Caco-2 (cell line): ENCODE measurements at regions not wholly inside any gene's neighbourhood (a gene's known extent, or its start where the extent isn't known, plus 50 kb on each side); places are given as distances from the start of the nearest gene placed in this dataset.
"Not testable (repeated sequence)": the region's sequence is repeated elsewhere in the genome, so short reads cannot be mapped to it uniquely, and the experiment has no call there.

Experiments used
- BruUV-seq: library from RNA; stranded (reverse); fragments of 400-500 nt; replicated peaks from 2 replicates; lab custom pipeline; 2021; lab: Mats Ljungman, UMichigan
- CTCF ChIA-PET: fragments of 300-600 bp; sonication (Branson Sonifier 250); formaldehyde crosslinking; loops from one replicate; lab custom pipeline; 2022; ENCODE audit warnings: antibody characterized with exemption; lab: Charles Lee
- POLR2A ChIA-PET: fragments of 300-600 bp; sonication (Branson Sonifier 250); formaldehyde crosslinking; loops from one replicate; lab custom pipeline; 2022; ENCODE audit warnings: antibody characterized with exemption; lab: Charles Lee
- DNase-seq, 2 experiments: peaks; one replicate each; pipeline versions ENCODE4 v3.0.0 to v3.0.0-alpha.2; 2020 to 2022
- H3K27me3 ChIP-seq: replicated peaks from 2 replicates; pipeline ENCODE4 v1.6.0; 2011; ENCODE audit warnings: low read length; ENCODE audit not compliant: control insufficient read depth, insufficient read depth
- H3K36me3 ChIP-seq: 2 replicates; pipeline ENCODE4 v1.5.1; 2011; ENCODE audit warnings: low read length; ENCODE audit not compliant: control insufficient read depth, insufficient read depth
- H3K4me1 ChIP-seq: fragments of 250-450 bp; sonication (Bioruptor Pico); 2 replicates; pipeline ENCODE4 v1.5.1; 2020; ENCODE audit warnings: mild to moderate bottlenecking
- H3K4me3 ChIP-seq: 2 replicates; pipeline ENCODE4 v1.5.1; 2011; ENCODE audit warnings: low read depth, mild to moderate bottlenecking, control low read depth, low read length
- H3K9me3 ChIP-seq: fragments of 250-450 bp; sonication (Bioruptor Pico); 2 replicates; pipeline ENCODE4 v1.5.1; 2020; ENCODE audit warnings: mild to moderate bottlenecking, moderate library complexity
- H3K27ac Mint-ChIP-seq: one replicate; pipeline ENCODE4 v1.8.0; 2022; ENCODE audit warnings: mixed read lengths; ENCODE audit not compliant: unreplicated experiment
- H3K27me3 Mint-ChIP-seq: one replicate; pipeline ENCODE4 v1.8.0; 2022; ENCODE audit warnings: mixed read lengths; ENCODE audit not compliant: insufficient read depth, unreplicated experiment
- H3K36me3 Mint-ChIP-seq: one replicate; pipeline ENCODE4 v1.8.0; 2022; ENCODE audit warnings: mild to moderate bottlenecking, mixed read lengths; ENCODE audit not compliant: insufficient read depth, unreplicated experiment
- H3K4me1 Mint-ChIP-seq: one replicate; pipeline ENCODE4 v1.8.0; 2022; ENCODE audit warnings: low read depth, mixed read lengths; ENCODE audit not compliant: unreplicated experiment
- H3K4me3 Mint-ChIP-seq: one replicate; pipeline ENCODE4 v1.8.0; 2022; ENCODE audit warnings: mild to moderate bottlenecking, moderate library complexity, mixed read lengths; ENCODE audit not compliant: unreplicated experiment
- H3K9me3 Mint-ChIP-seq: one replicate; pipeline ENCODE4 v1.8.0; 2022; ENCODE audit warnings: mixed read lengths; ENCODE audit not compliant: unreplicated experiment
- CTCF ChIP-seq, 2 experiments: fragments of 200-600 bp in 1 of 2; IDR thresholded peaks; 1 replicate in 1 of 2; 2 replicates in 1 of 2; pipeline versions ENCODE4 v1.5.1 to v1.8.0; 2011 to 2022; ENCODE audit warnings: antibody characterized with exemption in 1 of 2, control low read depth in 1 of 2, inconsistent platforms in 1 of 2, low read depth in 1 of 2, low read length in 1 of 2, mild to moderate bottlenecking in 1 of 2, moderate library complexity in 1 of 2; ENCODE audit not compliant: insufficient read depth in 1 of 2, severe bottlenecking in 1 of 2, unreplicated experiment in 1 of 2
- intact Hi-C: fragments of 100-400 bp; cut with micrococcal nuclease; formaldehyde crosslinking; loops from one replicate; pipeline ENCODE4 v1.10.0; 2022; ENCODE audit not compliant: unreplicated experiment

GRCh38 chr5:91457681-91458058, 74.6 kb upstream of the ARRDC3 start:
- no peak for DNase-seq
- Histone ChIP-seq H3K9me3 (no peaks in the 10 kb centered on the region; the same call in 1 of the 2 replicates), H3K27me3 (no peaks in the 10 kb centered on the region), H3K4me3 (no peak overlapping the region), H3K4me1 (no peaks in the 10 kb centered on the region), H3K36me3 (no peaks in the 10 kb centered on the region)
- Mint-ChIP-seq H3K9me3 (no peaks in the 10 kb centered on the region), H3K36me3 (no peaks in the 10 kb centered on the region), H3K4me1 (no peaks in the 10 kb centered on the region), H3K27me3 (peaks cover 8% of the 10 kb centered on the region), H3K4me3 (no peak overlapping the region), H3K27ac (no peak overlapping the region)
- ChIA-PET POLR2A (no interaction called here), CTCF (no interaction called here)
- no TSS peak for BruUV-seq
- TF ChIP-seq CTCF (IDR thresholded peaks at IDR 0.05; ENCODE audit: insufficient read depth in 1 of 2, low read depth in 1 of 2, low read length in 1 of 2, severe bottlenecking in 1 of 2, unreplicated experiment in 1 of 2) = no peak
- intact Hi-C loops = no loop called here

GRCh38 chr5:91456928-91457680, 74.0 kb upstream of the ARRDC3 start:
- peaks cover 8% of the 10 kb centered on the region for H3K27me3 Mint-ChIP-seq
- TF ChIP-seq CTCF (IDR thresholded peaks at IDR 0.05; ENCODE audit: insufficient read depth in 1 of 2, low read depth in 1 of 2, low read length in 1 of 2, severe bottlenecking in 1 of 2, unreplicated experiment in 1 of 2) = no peak
- no peak overlapping the region for H3K27ac Mint-ChIP-seq
- ChIA-PET POLR2A (no interaction called here), CTCF (no interaction called here)
- H3K36me3 ChIP-seq = no peaks in the 10 kb centered on the region
- H3K27me3 ChIP-seq = no peaks in the 10 kb centered on the region
- no peak overlapping the region for H3K4me3 Mint-ChIP-seq
- BruUV-seq = no TSS peak
- H3K9me3 Mint-ChIP-seq = no peaks in the 10 kb centered on the region
- no peaks in the 10 kb centered on the region; the same call in 1 of the 2 replicates for H3K9me3 ChIP-seq
- DNase-seq = no peak
- H3K4me1 ChIP-seq = no peaks in the 10 kb centered on the region
- no peak overlapping the region for H3K4me3 ChIP-seq
- H3K36me3 Mint-ChIP-seq = no peaks in the 10 kb centered on the region
- intact Hi-C loops = no loop called here
- H3K4me1 Mint-ChIP-seq = no peaks in the 10 kb centered on the region

GRCh38 chr5:91449083-91449482, 66.0 kb upstream of the ARRDC3 start:
- intact Hi-C loops = no loop called here
- H3K27ac Mint-ChIP-seq = no peak overlapping the region
- H3K4me3 Mint-ChIP-seq = no peak overlapping the region
- peaks cover 8% of the 10 kb centered on the region for H3K4me1 Mint-ChIP-seq
- H3K27me3 Mint-ChIP-seq = no peaks in the 10 kb centered on the region
- H3K4me3 ChIP-seq = no peak overlapping the region
- POLR2A ChIA-PET = no interaction called here
- no TSS peak for BruUV-seq
- H3K27me3 ChIP-seq = no peaks in the 10 kb centered on the region
- CTCF ChIA-PET = no interaction called here
- no peaks in the 10 kb centered on the region for H3K36me3 ChIP-seq
- H3K9me3 ChIP-seq = no peaks in the 10 kb centered on the region
- H3K4me1 ChIP-seq = peaks cover 11% of the 10 kb centered on the region
- TF ChIP-seq CTCF (IDR thresholded peaks at IDR 0.05; ENCODE audit: insufficient read depth in 1 of 2, low read depth in 1 of 2, low read length in 1 of 2, severe bottlenecking in 1 of 2, unreplicated experiment in 1 of 2) = no peak
- H3K36me3 Mint-ChIP-seq = no peaks in the 10 kb centered on the region
- no peak for DNase-seq
- H3K9me3 Mint-ChIP-seq = no peaks in the 10 kb centered on the region

- intact Hi-C loops, H3K9me3 Mint-ChIP-seq, H3K4me3 ChIP-seq, POLR2A ChIA-PET, H3K36me3 Mint-ChIP-seq, H3K4me1 Mint-ChIP-seq, H3K36me3 ChIP-seq, H3K27ac Mint-ChIP-seq, CTCF ChIA-PET, H3K27me3 Mint-ChIP-seq, BruUV-seq, H3K9me3 ChIP-seq, DNase-seq, H3K4me3 Mint-ChIP-seq, H3K27me3 ChIP-seq: not testable (repeated sequence)
- peaks cover 11% of the 10 kb centered on the region for H3K4me1 ChIP-seq
These were observed 65.0 kb upstream of the ARRDC3 start for GRCh38 chr5:91448079-91448478.

GRCh38 chr5:91446880-91447279, 63.8 kb upstream of the ARRDC3 start:
- H3K4me3 Mint-ChIP-seq, CTCF ChIA-PET, H3K36me3 ChIP-seq, DNase-seq, intact Hi-C loops, H3K27me3 ChIP-seq, BruUV-seq, H3K27ac Mint-ChIP-seq, H3K4me3 ChIP-seq, H3K27me3 Mint-ChIP-seq, H3K9me3 Mint-ChIP-seq, H3K4me1 Mint-ChIP-seq, POLR2A ChIA-PET, H3K9me3 ChIP-seq, H3K36me3 Mint-ChIP-seq: not testable (repeated sequence)
- H3K4me1 ChIP-seq = peaks cover 11% of the 10 kb centered on the region
